ENCODE measurements at regions not wholly inside any gene's neighbourhood (a gene's known extent, or its start where the extent isn't known, plus 50 kb on each side); places are given as distances from the start of the nearest gene placed in this dataset.

DNA sequence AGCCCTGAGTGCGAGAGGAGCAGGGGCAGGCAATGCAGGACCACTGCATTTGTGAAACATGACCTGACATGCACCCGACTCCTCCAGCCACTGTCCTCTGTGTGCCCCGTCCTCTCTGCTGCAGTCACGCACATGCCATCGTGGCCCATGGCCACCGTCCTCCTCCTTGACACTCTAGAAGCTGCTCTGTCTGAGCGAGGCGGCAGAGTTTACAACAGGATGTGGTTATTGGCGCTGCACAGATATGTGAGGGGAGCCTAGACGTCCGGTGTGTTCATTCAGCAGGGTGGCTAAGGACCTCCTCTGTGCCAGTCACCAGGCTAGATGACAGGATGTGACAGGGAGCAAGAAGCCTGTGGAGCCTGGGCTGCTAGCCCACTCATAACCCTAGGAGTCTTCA lies 277.8 kb downstream of the FOXO1 start:
- TF ChIP-seq, protein P1, sequence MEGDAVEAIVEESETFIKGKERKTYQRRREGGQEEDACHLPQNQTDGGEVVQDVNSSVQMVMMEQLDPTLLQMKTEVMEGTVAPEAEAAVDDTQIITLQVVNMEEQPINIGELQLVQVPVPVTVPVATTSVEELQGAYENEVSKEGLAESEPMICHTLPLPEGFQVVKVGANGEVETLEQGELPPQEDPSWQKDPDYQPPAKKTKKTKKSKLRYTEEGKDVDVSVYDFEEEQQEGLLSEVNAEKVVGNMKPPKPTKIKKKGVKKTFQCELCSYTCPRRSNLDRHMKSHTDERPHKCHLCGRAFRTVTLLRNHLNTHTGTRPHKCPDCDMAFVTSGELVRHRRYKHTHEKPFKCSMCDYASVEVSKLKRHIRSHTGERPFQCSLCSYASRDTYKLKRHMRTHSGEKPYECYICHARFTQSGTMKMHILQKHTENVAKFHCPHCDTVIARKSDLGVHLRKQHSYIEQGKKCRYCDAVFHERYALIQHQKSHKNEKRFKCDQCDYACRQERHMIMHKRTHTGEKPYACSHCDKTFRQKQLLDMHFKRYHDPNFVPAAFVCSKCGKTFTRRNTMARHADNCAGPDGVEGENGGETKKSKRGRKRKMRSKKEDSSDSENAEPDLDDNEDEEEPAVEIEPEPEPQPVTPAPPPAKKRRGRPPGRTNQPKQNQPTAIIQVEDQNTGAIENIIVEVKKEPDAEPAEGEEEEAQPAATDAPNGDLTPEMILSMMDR (IDR thresholded peaks at IDR 0.05; ENCODE audit: low read depth, low read length, poor library complexity, severe bottlenecking) = no peak
- TF ChIP-seq EZH2phosphoT487 (IDR thresholded peaks at IDR 0.05; ENCODE audit: borderline replicate concordance, low read length) = no peak
